Esophagus muscularis mucosa (tissue), 4 donors: ENCODE measurements at regions not wholly inside any gene's neighbourhood (a gene's known extent, or its start where the extent isn't known, plus 50 kb on each side); places are given as distances from the start of the nearest gene placed in this dataset.

Experiments
- DNase-seq: peaks from one replicate; pipeline ENCODE4 v3.0.0-alpha.2; 2017; ENCODE audit errors: extremely low spot score
- H3K27ac ChIP-seq, 4 donors: fragments of 200-600 bp; sonication (generic); replicated peaks in 1 of 4; 1 replicate in 3 of 4; 2 replicates in 1 of 4; pipeline ENCODE4 v1.5.1; 2016 to 2019; ENCODE audit warnings: mild to moderate bottlenecking in 1 of 4
- H3K27me3 ChIP-seq, 4 donors: fragments of 200-600 bp; sonication (generic); one replicate each; pipeline versions ENCODE4 v1.5.1 to v1.6.0; 2016 to 2019
- H3K36me3 ChIP-seq, 4 donors: fragments of 200-600 bp; sonication (generic); one replicate each; pipeline ENCODE4 v1.5.1; 2016 to 2019
- H3K4me1 ChIP-seq, 4 donors: fragments of 200-600 bp; sonication (generic); one replicate each; pipeline ENCODE4 v1.5.1; 2016 to 2019
- H3K4me3 ChIP-seq, 4 donors: fragments of 200-600 bp; sonication (generic); 1 replicate in 2 of 4; 2 replicates in 2 of 4; pipeline ENCODE4 v1.5.1; 2016 to 2019; ENCODE audit warnings: mild to moderate bottlenecking in 4 of 4, moderate library complexity in 1 of 4
- H3K9me3 ChIP-seq, 4 donors: fragments of 200-600 bp; sonication (generic); 1 replicate in 3 of 4; 2 replicates in 1 of 4; pipeline ENCODE4 v1.5.1; 2016 to 2019
- EP300 ChIP-seq: sonication (generic); formaldehyde crosslinking; IDR thresholded peaks from one replicate; pipeline ENCODE4 v1.6.1; 2017; ENCODE audit warnings: antibody characterized with exemption
- POLR2A ChIP-seq: fragments of 450-650 bp; IDR thresholded peaks from one replicate; pipeline ENCODE4 v1.6.1; 2017; ENCODE audit warnings: antibody characterized with exemption, moderate library complexity, mild to moderate bottlenecking, low read depth
- POLR2AphosphoS5 ChIP-seq, 2 donors: sonication (generic); formaldehyde crosslinking; IDR thresholded peaks; one replicate each; pipeline ENCODE4 v1.6.1; 2017; ENCODE audit warnings: antibody characterized with exemption in 2 of 2
- WGBS: methylation state at CpG from one replicate; pipeline ENCODE4 v1.1.5; 2018; 5-methylcytosine and 5-hydroxymethylcytosine counted together
- intact Hi-C: fragments of 100-400 bp; cut with DNase I; formaldehyde crosslinking; loops from one replicate; pipeline ENCODE4 v1.15.1; 2023
- TF ChIP-seq, protein P1 (sequence below), 3 experiments: fragments of 200-600 bp in 2 of 3; fragments of 450-650 bp in 1 of 3; sonication (generic) in 2 of 3; IDR thresholded peaks; one replicate each; pipeline ENCODE4 v1.5.1; 2017 to 2019; ENCODE audit warnings: antibody characterized with exemption in 3 of 3, mild to moderate bottlenecking in 2 of 3, moderate library complexity in 1 of 3

DNA sequence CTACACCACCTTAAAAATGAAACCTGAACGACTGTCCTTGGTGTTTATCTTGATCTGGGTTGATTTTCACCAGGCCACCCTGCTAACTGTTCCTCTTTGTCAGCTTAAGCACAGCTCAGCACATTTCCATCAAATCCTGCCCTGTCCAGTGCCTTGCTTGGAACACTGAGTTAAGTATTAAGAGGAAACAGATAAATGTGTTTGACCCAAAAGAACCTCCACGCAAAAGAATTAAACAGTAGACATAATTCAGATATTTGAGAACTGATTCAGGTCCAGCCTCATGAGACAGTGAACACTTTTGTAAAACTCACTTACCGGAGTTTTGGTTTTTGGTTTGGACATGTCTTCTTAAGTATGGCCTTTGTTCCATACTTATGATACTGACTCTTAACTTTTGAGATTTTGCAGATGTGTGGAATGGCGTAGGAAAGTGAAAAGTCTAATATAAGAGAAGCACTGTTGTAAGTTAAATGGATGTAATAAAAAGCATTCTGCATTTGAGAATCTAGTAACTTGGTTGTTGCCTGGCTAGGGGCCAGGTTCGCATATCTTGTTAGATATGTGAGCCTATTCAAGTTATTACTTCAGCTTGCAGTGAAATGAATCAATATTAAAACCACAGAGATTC, 88.9 kb upstream of the SERPINE2 start:
- H3K27me3 ChIP-seq, result no peaks in the 10 kb centered on the region
- H3K4me3 ChIP-seq, result no peak overlapping the region
- no peak for DNase-seq
- no peak for TF ChIP-seq EP300
- TF ChIP-seq, protein P1, sequence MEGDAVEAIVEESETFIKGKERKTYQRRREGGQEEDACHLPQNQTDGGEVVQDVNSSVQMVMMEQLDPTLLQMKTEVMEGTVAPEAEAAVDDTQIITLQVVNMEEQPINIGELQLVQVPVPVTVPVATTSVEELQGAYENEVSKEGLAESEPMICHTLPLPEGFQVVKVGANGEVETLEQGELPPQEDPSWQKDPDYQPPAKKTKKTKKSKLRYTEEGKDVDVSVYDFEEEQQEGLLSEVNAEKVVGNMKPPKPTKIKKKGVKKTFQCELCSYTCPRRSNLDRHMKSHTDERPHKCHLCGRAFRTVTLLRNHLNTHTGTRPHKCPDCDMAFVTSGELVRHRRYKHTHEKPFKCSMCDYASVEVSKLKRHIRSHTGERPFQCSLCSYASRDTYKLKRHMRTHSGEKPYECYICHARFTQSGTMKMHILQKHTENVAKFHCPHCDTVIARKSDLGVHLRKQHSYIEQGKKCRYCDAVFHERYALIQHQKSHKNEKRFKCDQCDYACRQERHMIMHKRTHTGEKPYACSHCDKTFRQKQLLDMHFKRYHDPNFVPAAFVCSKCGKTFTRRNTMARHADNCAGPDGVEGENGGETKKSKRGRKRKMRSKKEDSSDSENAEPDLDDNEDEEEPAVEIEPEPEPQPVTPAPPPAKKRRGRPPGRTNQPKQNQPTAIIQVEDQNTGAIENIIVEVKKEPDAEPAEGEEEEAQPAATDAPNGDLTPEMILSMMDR (IDR thresholded peaks at IDR 0.05), result no peak
- no peak for TF ChIP-seq POLR2A
- no peak for TF ChIP-seq POLR2AphosphoS5 (IDR thresholded peaks at IDR 0.05)
- peaks cover 0 to 2% (median 0%) of the 10 kb centered on the region in 4 donors for H3K4me1 ChIP-seq
- intact Hi-C loops, result no loop called here
- H3K27ac ChIP-seq, result no peak overlapping the region
- no peaks in the 10 kb centered on the region for H3K9me3 ChIP-seq
- 34% methylated on average over 5 of the region's 5 CpGs for WGBS
- no peaks in the 10 kb centered on the region for H3K36me3 ChIP-seq

DNA sequence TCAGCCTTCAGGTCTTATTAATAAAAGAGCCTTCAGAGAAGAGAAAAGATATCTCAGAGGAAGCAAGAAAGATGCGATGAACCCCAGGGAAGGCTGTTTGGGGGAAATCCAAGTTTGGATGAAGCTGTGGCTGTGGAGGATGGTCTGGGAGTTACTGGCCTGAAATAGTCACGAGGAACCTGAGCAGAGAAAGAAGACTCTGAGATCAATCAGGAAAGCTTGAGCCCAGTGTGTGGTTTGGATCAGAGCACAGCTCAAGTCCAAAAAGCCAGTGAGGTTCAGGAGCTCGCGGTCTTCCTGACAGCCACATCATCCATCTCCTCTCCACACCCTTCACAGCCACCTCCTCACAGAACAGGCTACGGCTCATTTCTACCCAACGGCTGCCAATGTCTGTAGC, 87.4 kb upstream of the SERPINE2 start:
- 71% methylated on average over 6 of the region's 6 CpGs for WGBS
- Histone ChIP-seq H3K27me3 (no peaks in the 10 kb centered on the region), H3K36me3 (no peaks in the 10 kb centered on the region), H3K9me3 (no peaks in the 10 kb centered on the region), H3K4me3 (no peak overlapping the region), H3K4me1 (peaks cover 0 to 2% (median 0%) of the 10 kb centered on the region in 4 donors), H3K27ac (no peak overlapping the region)
- intact Hi-C loops, result no loop called here
- DNase-seq, result no peak
- TF ChIP-seq POLR2AphosphoS5 (IDR thresholded peaks at IDR 0.05), result no peak
- no peak for TF ChIP-seq POLR2A
- no peak for TF ChIP-seq EP300
- TF ChIP-seq, protein P1 (IDR thresholded peaks at IDR 0.05), result no peak

DNA sequence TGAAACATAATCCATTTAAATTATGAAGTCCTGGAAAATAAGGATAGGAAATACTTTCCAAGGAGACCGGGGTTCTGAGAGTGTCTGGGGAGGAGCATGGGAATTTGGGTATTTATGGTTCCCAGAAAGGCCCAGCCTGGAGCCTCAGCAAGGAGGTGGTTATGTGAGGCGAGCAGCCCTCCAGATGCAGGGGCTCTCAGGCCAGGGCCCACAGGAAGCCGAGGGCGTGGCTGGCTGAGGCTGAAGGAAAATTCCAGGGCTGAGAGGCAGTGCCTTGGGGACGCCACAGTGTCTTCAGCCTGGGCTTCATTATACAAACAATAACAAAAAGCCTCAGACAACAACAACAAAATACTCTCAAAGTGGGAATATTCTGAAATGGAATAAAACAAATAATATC, 86.9 kb upstream of the SERPINE2 start:
- Histone ChIP-seq H3K9me3 (no peaks in the 10 kb centered on the region), H3K4me3 (no peak overlapping the region), H3K27me3 (no peaks in the 10 kb centered on the region), H3K36me3 (no peaks in the 10 kb centered on the region), H3K4me1 (peaks cover 0 to 2% (median 0%) of the 10 kb centered on the region in 4 donors), H3K27ac (no peak overlapping the region)
- TF ChIP-seq POLR2AphosphoS5 (IDR thresholded peaks at IDR 0.05), result no peak
- TF ChIP-seq EP300, result no peak
- no peak for TF ChIP-seq POLR2A
- TF ChIP-seq, protein P1 (IDR thresholded peaks at IDR 0.05), result no peak
- intact Hi-C loops, result no loop called here
- WGBS, result 57% methylated on average over 5 of the region's 5 CpGs
- DNase-seq, result no peak

DNA sequence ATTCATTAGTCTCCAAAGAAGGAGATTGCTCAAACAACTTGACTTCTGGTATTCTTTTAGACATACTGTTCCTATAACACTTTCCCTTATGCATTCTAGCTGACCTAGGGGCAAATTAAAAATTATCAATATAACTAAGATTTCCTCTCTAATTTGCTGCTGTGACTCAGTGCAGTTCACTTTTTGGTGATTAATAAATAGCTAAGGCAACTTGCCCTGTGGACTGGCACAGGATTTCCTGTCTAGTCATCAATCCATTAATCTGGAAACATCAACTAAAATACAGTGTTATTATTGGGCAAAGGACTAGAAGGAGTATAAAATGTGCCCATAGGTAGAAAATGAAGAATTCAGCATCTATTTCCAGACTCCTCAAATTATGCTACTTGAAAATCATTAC, 83.5 kb upstream of the SERPINE2 start:
- DNase-seq, result no peak
- no peaks in the 10 kb centered on the region for H3K27me3 ChIP-seq
- intact Hi-C loops, result no loop called here

More for the DNA sequence above, 83.5 kb upstream of the SERPINE2 start:
- no peaks in the 10 kb centered on the region for H3K9me3 ChIP-seq
- H3K36me3 ChIP-seq, result no peaks in the 10 kb centered on the region
- TF ChIP-seq POLR2A, result no peak
- TF ChIP-seq EP300, result no peak
- TF ChIP-seq, protein P1 (IDR thresholded peaks at IDR 0.05), result no peak
- TF ChIP-seq POLR2AphosphoS5 (IDR thresholded peaks at IDR 0.05), result no peak
- peaks cover 0 to 2% (median 0%) of the 10 kb centered on the region in 4 donors for H3K4me1 ChIP-seq
- H3K4me3 ChIP-seq, result no peak overlapping the region
- no peak overlapping the region for H3K27ac ChIP-seq
